SU-DHL-6 (cell line): ENCODE measurements at regions not wholly inside any gene's neighbourhood (a gene's known extent, or its start where the extent isn't known, plus 50 kb on each side); places are given as distances from the start of the nearest gene placed in this dataset.

Experiments
- H2AFZ ChIP-seq: fragments of 200-600 bp; sonication (generic); 2 replicates; pipeline ENCODE4 v1.6.1; 2014; ENCODE audit warnings: low read depth, mild to moderate bottlenecking, moderate library complexity, mixed read lengths, antibody characterized with exemption, low read length; ENCODE audit not compliant: severe bottlenecking
- H3F3A ChIP-seq: fragments of 200-600 bp; shearing (Covaris generic); 2 replicates; pipeline ENCODE4 v1.6.0; 2016; ENCODE audit warnings: antibody characterized with exemption, mild to moderate bottlenecking; ENCODE audit not compliant: insufficient read depth
- H3K27ac ChIP-seq: fragments of 200-600 bp; sonication (generic); 2 replicates; pipeline ENCODE4 v1.5.1; 2016; ENCODE audit warnings: low read depth, mild to moderate bottlenecking, low read length, moderate library complexity, mixed read lengths
- H3K27me3 ChIP-seq: fragments of 200-600 bp; sonication (generic), shearing (Covaris generic); 2 replicates; pipeline ENCODE4 v1.6.0; 2014; ENCODE audit warnings: mild to moderate bottlenecking, low read length
- H3K36me3 ChIP-seq: fragments of 200-600 bp; sonication (generic); 2 replicates; pipeline ENCODE4 v1.6.1; 2014; ENCODE audit warnings: mild to moderate bottlenecking, low read length, mixed read lengths
- H3K4me2 ChIP-seq: fragments of 300-600, 200-600 bp; shearing (Covaris generic), sonication (generic); 2 replicates; pipeline ENCODE4 v1.6.0; 2014; ENCODE audit warnings: low read length, low read depth, mild to moderate bottlenecking; ENCODE audit not compliant: poor library complexity, severe bottlenecking
- H3K4me3 ChIP-seq: fragments of 200-600 bp; sonication (generic); 2 replicates; pipeline ENCODE4 v1.5.1; 2014; ENCODE audit warnings: antibody characterized with exemption, low read length, mild to moderate bottlenecking, mixed read lengths; ENCODE audit not compliant: insufficient read depth, poor library complexity, severe bottlenecking
- H3K79me2 ChIP-seq: fragments of 200-600 bp; sonication (generic); 2 replicates; pipeline ENCODE4 v1.6.1; 2014; ENCODE audit warnings: mild to moderate bottlenecking, low read length, moderate library complexity; ENCODE audit not compliant: insufficient read depth
- H3K9ac ChIP-seq: fragments of 200-600 bp; sonication (generic); 2 replicates; pipeline ENCODE4 v1.7.0; 2014; ENCODE audit warnings: mild to moderate bottlenecking, low read length
- H3K9me2 ChIP-seq: fragments of 200-600 bp; sonication (generic); replicated peaks from 2 replicates; pipeline ENCODE4 v1.6.1; 2014; ENCODE audit warnings: low read length; ENCODE audit not compliant: insufficient read depth
- H3K9me3 ChIP-seq: fragments of 200-600 bp; sonication (generic); 2 replicates; pipeline ENCODE4 v1.6.1; 2014; ENCODE audit warnings: low read length, mixed read lengths; ENCODE audit not compliant: insufficient read depth
- H4K20me1 ChIP-seq: fragments of 200-600 bp; sonication (generic); 2 replicates; pipeline ENCODE4 v1.6.1; 2014; ENCODE audit warnings: low read depth, mild to moderate bottlenecking, antibody characterized with exemption, low read length, moderate library complexity, mixed read lengths
- EZH2phosphoT487 ChIP-seq: fragments of 200-600 bp; sonication (generic), shearing (Covaris generic); conservative IDR thresholded peaks from 2 replicates; pipeline ENCODE4 v1.6.1; 2018; ENCODE audit warnings: mild to moderate bottlenecking, antibody characterized with exemption, low read length, moderate library complexity, mixed read lengths
- TF ChIP-seq, protein P1 (sequence below): fragments of 200-600 bp; sonication (generic); IDR thresholded peaks from one replicate; pipeline ENCODE4 v1.5.1; 2017; ENCODE audit warnings: antibody characterized with exemption, mild to moderate bottlenecking, low read length, moderate library complexity; ENCODE audit not compliant: insufficient read depth, poor library complexity, severe bottlenecking

DNA sequence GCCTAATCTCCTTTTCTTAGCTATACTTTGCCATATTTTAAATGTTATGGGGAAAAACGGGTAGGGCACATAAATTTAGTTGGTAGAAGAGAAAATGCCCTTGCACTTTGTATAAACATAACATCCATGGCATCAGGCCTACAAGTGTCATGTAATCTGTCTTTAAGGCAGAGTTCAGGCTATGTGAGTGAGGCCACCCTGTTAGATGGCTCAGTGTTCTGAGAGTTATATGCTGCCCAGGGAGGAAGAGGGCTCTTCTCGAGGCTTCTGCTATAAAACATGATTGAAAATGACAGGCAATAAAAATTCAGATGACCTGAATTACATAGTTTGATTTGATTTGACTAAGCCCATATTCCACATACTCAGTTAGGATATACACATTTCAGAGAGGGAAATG lies 553.6 kb upstream of the MAP3K7 start:
- H4K20me1 ChIP-seq = no peaks in the 10 kb centered on the region
- no peak overlapping the region for H3K27ac ChIP-seq
- H2AFZ ChIP-seq = no peak overlapping the region
- H3K9me2 ChIP-seq = no peaks in the 10 kb centered on the region
- no peak overlapping the region for H3K4me2 ChIP-seq
- TF ChIP-seq, protein P1, sequence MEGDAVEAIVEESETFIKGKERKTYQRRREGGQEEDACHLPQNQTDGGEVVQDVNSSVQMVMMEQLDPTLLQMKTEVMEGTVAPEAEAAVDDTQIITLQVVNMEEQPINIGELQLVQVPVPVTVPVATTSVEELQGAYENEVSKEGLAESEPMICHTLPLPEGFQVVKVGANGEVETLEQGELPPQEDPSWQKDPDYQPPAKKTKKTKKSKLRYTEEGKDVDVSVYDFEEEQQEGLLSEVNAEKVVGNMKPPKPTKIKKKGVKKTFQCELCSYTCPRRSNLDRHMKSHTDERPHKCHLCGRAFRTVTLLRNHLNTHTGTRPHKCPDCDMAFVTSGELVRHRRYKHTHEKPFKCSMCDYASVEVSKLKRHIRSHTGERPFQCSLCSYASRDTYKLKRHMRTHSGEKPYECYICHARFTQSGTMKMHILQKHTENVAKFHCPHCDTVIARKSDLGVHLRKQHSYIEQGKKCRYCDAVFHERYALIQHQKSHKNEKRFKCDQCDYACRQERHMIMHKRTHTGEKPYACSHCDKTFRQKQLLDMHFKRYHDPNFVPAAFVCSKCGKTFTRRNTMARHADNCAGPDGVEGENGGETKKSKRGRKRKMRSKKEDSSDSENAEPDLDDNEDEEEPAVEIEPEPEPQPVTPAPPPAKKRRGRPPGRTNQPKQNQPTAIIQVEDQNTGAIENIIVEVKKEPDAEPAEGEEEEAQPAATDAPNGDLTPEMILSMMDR = no peak
- TF ChIP-seq EZH2phosphoT487 = no peak
- no peaks in the 10 kb centered on the region for H3K27me3 ChIP-seq
- no peaks in the 10 kb centered on the region for H3K9me3 ChIP-seq
- no peaks in the 10 kb centered on the region for H3K79me2 ChIP-seq
- no peaks in the 10 kb centered on the region for H3K36me3 ChIP-seq
- H3K9ac ChIP-seq = no peak overlapping the region
- no peaks in the 10 kb centered on the region for H3F3A ChIP-seq
- H3K4me3 ChIP-seq = no peak overlapping the region

DNA sequence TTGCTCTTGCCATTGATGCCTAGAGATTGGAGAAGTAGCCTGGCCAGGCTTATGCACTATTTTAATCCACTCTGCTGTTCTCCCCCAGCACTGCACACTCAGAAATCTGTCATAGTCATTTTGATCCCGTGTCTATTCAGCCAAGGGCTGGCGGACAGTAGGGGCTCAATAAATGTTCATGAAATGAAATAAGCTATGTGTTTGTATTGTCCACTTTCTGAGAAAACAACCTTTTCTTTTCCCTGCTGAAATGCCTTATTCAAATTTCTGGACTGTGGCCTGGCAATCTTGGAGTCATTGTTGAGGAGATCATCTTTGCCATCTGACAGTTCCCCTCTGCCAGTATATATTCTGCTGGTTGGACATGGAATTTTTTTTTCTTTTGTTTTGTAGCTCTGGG lies 550.4 kb upstream of the MAP3K7 start:
- H3F3A ChIP-seq = no peaks in the 10 kb centered on the region
- TF ChIP-seq EZH2phosphoT487 = no peak
- TF ChIP-seq, protein P1 = no peak
- no peaks in the 10 kb centered on the region for H3K9me3 ChIP-seq
- H3K4me3 ChIP-seq = no peak overlapping the region
- no peaks in the 10 kb centered on the region for H3K27me3 ChIP-seq
- no peak overlapping the region for H3K27ac ChIP-seq
- H3K79me2 ChIP-seq = no peaks in the 10 kb centered on the region
- no peak overlapping the region for H3K4me2 ChIP-seq
- H4K20me1 ChIP-seq = no peaks in the 10 kb centered on the region
- no peak overlapping the region for H3K9ac ChIP-seq
- H3K9me2 ChIP-seq = no peaks in the 10 kb centered on the region
- H3K36me3 ChIP-seq = no peaks in the 10 kb centered on the region
- H2AFZ ChIP-seq = no peak overlapping the region

DNA sequence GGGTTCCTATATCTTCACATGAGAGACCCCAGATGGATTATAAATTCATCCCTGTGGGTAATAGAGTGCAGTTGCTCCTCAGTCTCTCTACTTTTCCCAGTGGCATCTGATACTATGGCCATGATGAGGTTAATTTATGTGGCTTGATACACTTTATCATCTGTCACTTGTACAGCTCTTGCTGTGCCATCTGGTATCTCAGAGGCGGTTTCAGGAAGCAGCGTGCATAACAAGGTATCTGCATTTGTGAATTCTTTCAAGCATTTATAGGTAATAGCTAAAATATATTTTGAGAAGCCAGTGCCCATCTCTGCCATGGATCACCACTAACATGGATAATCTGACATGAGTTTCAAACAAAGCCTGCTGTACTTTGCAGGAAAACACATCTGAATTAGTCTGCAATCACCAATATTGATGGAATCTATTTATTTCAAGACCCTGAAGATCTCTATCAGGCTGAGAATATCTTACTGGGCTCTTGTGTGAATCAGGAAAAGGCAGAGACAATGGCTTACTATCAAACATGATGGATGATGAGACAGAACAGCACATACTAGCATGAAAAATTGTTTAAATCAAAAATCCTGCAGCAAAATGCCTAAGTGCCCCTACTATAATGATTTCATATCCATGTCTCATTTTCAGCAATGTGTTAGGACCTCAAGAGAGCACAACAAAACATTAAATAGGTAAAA lies 548.7 kb upstream of the MAP3K7 start:
- TF ChIP-seq, protein P1 = no peak
- no peak for TF ChIP-seq EZH2phosphoT487
- Histone ChIP-seq H3F3A (no peaks in the 10 kb centered on the region), H3K4me3 (no peak overlapping the region), H2AFZ (no peak overlapping the region), H3K27ac (no peak overlapping the region), H3K9me2 (no peaks in the 10 kb centered on the region), H3K79me2 (no peaks in the 10 kb centered on the region), H3K4me2 (no peak overlapping the region), H3K9ac (no peak overlapping the region), H3K9me3 (no peaks in the 10 kb centered on the region), H3K36me3 (no peaks in the 10 kb centered on the region), H4K20me1 (no peaks in the 10 kb centered on the region), H3K27me3 (no peaks in the 10 kb centered on the region)
